ENCODE measurements at regions not wholly inside any gene's neighbourhood (a gene's known extent, or its start where the extent isn't known, plus 50 kb on each side); places are given as distances from the start of the nearest gene placed in this dataset.

DNA sequence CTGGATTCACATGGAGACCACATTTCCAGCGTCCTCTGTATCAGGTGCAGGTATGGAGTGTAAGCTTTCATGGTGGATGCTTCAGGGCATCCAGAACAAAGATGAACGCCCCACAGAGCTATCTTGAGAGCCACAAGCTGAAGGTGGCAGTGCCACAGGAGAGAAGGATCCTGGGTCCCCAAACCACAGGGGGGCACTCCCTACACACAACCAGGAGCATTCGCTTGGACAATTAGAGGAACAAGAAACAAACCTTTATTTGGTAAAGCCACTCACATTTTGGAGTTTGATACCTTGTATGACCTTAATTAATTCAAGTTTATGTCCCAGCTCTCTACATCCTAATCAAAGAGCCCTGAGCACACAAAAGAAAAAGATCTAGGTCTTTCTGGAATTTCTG lies 406.3 kb downstream of the PREX1 start:
- no peak for DNase-seq
- no peaks in the 10 kb centered on the region for H3K36me3 ChIP-seq (replicated peaks)
- in situ Hi-C loops (cut with HindIII; ENCODE audit: low pct_ligation_motif_present, low sequenced_read_pairs), result no loop called here
- H3K4me3 ChIP-seq (ENCODE audit: low read depth, low read length), result no peak overlapping the region
- no peak overlapping the region for H3K27ac ChIP-seq
- TF ChIP-seq, protein P1, sequence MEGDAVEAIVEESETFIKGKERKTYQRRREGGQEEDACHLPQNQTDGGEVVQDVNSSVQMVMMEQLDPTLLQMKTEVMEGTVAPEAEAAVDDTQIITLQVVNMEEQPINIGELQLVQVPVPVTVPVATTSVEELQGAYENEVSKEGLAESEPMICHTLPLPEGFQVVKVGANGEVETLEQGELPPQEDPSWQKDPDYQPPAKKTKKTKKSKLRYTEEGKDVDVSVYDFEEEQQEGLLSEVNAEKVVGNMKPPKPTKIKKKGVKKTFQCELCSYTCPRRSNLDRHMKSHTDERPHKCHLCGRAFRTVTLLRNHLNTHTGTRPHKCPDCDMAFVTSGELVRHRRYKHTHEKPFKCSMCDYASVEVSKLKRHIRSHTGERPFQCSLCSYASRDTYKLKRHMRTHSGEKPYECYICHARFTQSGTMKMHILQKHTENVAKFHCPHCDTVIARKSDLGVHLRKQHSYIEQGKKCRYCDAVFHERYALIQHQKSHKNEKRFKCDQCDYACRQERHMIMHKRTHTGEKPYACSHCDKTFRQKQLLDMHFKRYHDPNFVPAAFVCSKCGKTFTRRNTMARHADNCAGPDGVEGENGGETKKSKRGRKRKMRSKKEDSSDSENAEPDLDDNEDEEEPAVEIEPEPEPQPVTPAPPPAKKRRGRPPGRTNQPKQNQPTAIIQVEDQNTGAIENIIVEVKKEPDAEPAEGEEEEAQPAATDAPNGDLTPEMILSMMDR (IDR thresholded peaks at IDR 0.05; ENCODE audit: low read depth, low read length, missing control alignments), result no peak
- peaks cover 3% of the 10 kb centered on the region for H3K27me3 ChIP-seq (replicated peaks)

DNA sequence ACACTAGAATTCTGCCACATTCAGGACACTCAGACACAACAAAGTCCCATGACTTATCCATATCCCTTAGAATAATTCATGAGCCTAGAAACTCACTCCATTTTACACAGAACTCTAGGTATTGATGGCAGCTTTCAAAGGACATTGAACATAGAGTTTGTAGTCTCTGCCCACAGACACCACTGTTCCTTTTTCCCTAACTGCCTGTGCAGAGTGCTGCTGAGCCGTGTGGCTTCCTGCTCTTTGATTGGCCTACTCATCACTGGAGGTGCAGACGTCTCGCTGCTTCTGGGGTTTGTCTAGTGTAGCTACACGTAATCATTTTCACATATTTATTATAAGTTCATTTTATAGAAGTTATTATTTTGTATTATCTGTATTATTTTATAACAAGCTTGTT lies 407.6 kb downstream of the PREX1 start:
- H3K36me3 ChIP-seq (replicated peaks), result no peaks in the 10 kb centered on the region
- DNase-seq, result no peak
- in situ Hi-C loops (cut with HindIII; ENCODE audit: low pct_ligation_motif_present, low sequenced_read_pairs), result no loop called here
- no peak overlapping the region for H3K27ac ChIP-seq
- no peak overlapping the region for H3K4me3 ChIP-seq (ENCODE audit: low read depth, low read length)
- peaks cover 3% of the 10 kb centered on the region for H3K27me3 ChIP-seq (replicated peaks)
- TF ChIP-seq, protein P1 (IDR thresholded peaks at IDR 0.05; ENCODE audit: low read depth, low read length, missing control alignments), result no peak

DNA sequence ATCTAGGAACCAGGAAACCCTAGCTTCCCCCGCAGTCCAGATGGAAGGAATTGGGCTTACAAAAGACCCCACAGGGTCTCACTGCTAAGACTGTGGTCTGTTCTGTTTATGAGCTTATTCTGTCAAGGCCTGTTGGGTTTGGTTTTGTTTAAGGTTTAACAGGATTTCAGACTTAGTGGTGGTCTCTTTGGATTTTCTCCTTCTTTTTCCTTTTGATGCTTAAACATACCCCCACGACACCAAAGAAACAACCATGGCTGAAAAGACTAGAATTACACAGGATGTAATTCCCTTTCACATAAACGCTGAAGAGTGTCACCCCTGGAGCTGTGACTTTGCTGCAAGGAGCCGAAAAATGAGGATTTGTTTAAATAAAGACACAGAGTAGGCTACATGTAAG lies 408.6 kb downstream of the PREX1 start:
- DNase-seq, result no peak
- in situ Hi-C loops (cut with HindIII; ENCODE audit: low pct_ligation_motif_present, low sequenced_read_pairs), result no loop called here
- Histone ChIP-seq H3K4me3 (ENCODE audit: low read depth, low read length) (no peak overlapping the region), H3K27me3 (replicated peaks) (peaks cover 3% of the 10 kb centered on the region), H3K27ac (no peak overlapping the region), H3K36me3 (replicated peaks) (no peaks in the 10 kb centered on the region)
- TF ChIP-seq, protein P1 (IDR thresholded peaks at IDR 0.05; ENCODE audit: low read depth, low read length, missing control alignments), result no peak

DNA sequence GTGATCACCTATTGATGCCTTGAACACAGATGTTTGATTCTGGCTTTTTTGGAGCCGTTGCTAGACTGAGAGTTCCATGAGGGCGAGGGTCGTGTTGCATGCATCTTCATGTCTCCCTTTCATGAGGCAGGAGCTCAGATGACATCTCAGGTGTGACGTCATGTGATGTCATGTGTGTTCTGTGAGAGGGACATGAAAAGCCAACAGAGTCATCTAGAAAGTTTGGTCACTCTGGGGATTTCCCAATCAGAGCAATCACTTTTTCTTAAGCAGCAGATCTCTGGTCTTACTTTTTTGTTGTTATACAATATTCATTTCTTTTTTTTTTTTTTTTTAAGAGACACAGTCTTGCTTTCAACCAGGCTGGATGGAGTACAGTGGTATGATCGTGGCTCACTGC lies 411.8 kb downstream of the PREX1 start:
- no peak for DNase-seq
- peaks cover 3% of the 10 kb centered on the region for H3K27me3 ChIP-seq (replicated peaks)
- in situ Hi-C loops (cut with HindIII; ENCODE audit: low pct_ligation_motif_present, low sequenced_read_pairs), result no loop called here
- H3K27ac ChIP-seq, result no peak overlapping the region
- TF ChIP-seq, protein P1 (IDR thresholded peaks at IDR 0.05; ENCODE audit: low read depth, low read length, missing control alignments), result no peak
- no peaks in the 10 kb centered on the region for H3K36me3 ChIP-seq (replicated peaks)
- no peak overlapping the region for H3K4me3 ChIP-seq (ENCODE audit: low read depth, low read length)

DNA sequence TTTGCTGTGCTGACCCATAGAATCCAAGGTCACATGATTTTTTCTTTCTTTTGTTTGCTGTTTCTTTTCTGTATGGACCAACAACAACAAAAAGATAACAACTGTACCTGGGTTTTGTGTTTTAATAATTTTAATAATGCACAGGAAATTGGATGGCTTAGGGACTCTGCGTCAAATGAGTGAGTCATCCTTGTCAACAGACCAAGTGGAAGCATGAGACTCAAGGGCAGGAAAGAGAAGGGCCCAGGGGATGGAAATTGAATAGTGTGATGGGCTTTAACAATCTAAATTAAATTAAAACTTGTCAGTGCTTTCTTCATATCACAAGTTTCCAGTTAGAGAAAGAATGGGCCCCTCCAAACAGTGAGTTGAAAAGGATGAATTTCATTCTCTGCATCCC lies 413.0 kb downstream of the PREX1 start:
- TF ChIP-seq, protein P1 (IDR thresholded peaks at IDR 0.05; ENCODE audit: low read depth, low read length, missing control alignments), result no peak
- Histone ChIP-seq H3K27ac (no peak overlapping the region), H3K27me3 (replicated peaks) (peaks cover 3% of the 10 kb centered on the region), H3K4me3 (ENCODE audit: low read depth, low read length) (no peak overlapping the region), H3K36me3 (replicated peaks) (no peaks in the 10 kb centered on the region)
- in situ Hi-C loops (cut with HindIII; ENCODE audit: low pct_ligation_motif_present, low sequenced_read_pairs), result no loop called here
- DNase-seq, result no peak

DNA sequence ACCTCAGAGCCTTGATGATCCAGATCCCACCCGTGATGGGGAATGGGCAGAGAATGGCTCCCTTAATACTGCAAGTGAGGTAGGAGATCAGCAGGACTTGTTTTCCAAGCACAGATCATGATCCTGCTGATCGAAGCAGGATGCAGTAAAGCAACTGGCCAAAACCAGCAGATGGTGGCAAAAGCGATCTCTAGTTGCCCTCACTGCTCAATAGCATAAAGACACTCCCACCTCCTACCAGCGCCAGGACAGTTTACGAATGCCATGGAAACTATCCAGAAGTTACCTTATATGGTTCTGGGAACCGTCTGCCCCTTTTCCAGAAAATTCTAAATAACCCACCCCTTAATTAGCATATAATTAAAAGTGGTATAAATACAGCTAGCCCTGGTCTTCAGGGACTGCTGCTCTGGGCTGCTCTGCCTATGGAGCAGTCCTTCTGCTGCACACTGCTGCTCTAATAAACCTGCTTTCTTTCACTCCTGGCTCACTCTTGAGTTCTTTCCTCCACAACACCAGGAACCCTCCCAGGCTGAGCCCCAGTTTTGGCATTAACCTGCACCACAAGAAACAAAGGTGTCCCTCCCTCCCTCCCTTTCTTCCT lies 415.8 kb downstream of the PREX1 start:
- in situ Hi-C loops (cut with HindIII; ENCODE audit: low pct_ligation_motif_present, low sequenced_read_pairs), result no loop called here
- TF ChIP-seq, protein P1 (IDR thresholded peaks at IDR 0.05; ENCODE audit: low read depth, low read length, missing control alignments), result no peak
- no peaks in the 10 kb centered on the region for H3K36me3 ChIP-seq (replicated peaks)

More for the DNA sequence above, 415.8 kb downstream of the PREX1 start:
- Histone ChIP-seq H3K27ac (no peak overlapping the region), H3K4me3 (ENCODE audit: low read depth, low read length) (no peak overlapping the region), H3K27me3 (replicated peaks) (no peaks in the 10 kb centered on the region)
- no peak for DNase-seq

Measured in brain microvascular endothelial cell (primary cell).